HG02852 (cell line): ENCODE measurements at regions not wholly inside any gene's neighbourhood (a gene's known extent, or its start where the extent isn't known, plus 50 kb on each side); places are given as distances from the start of the nearest gene placed in this dataset.
"Not testable (repeated sequence)": the region's sequence is repeated elsewhere in the genome, so short reads cannot be mapped to it uniquely, and the experiment has no call there.

Experiments used
- ATAC-seq: cut with Tn5 transposase; IDR thresholded peaks from one replicate; pipeline ENCODE4 v1.9.1; 2021; ENCODE audit warnings: mild to moderate bottlenecking, moderate library complexity; ENCODE audit not compliant: unreplicated experiment

DNA sequence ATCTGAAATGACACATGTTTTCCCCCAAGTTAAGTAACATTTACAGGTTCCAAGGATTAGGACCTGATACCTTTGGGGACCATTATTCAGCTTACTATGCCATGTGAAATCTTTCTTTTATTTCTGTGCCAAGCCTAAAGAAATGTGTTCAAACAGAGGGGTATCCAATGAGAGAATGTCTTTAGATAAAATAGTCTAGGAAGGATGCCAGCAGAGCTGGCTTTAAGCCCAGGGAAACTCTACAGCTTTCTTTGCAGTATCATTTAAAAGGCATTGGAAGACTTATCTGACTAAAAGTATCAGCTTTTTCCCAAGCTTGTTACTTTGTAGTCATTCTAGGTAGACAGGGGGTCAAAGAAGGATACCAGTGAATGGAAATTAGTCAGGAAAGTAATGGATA lies 860.4 kb downstream of the PLA2G4A start:
- ATAC-seq = no peak

DNA sequence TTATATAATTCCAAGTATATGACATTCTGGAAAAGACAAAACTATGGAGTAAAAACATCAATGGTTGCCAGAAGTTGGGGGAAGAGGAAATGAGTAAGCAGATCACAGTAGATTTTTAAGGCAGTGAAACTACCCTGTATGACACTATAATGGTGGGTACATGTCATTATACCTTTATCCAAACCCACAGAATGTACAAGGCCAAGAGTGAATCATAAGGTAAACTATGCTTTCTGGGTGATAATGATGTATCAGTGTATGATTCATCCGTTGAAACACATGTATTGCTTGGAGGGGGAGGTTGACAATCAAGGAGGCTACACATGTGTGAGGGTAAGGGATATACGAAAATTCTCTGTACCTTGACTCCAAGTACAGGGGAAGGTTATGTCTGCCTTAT lies 862.7 kb downstream of the PLA2G4A start:
- ATAC-seq = no peak

DNA sequence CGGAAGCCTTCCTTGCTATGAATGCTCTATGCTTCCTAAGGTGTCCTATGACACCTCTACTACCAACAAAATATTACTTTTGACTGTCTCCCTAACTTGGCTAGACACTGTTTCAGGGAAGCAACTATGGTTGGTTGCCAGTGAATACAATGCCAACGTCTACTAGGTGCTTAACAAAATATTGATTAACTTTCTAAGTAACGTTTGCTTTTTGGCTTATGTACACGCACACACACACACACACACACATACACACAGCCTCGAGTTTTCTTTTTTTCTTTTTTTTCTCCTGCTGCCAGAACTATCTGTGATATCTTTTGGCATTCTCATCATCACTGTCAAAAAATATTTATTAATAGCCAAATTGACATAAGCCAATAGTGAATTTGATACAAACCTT lies 864.0 kb downstream of the PLA2G4A start:
- no peak for ATAC-seq

DNA sequence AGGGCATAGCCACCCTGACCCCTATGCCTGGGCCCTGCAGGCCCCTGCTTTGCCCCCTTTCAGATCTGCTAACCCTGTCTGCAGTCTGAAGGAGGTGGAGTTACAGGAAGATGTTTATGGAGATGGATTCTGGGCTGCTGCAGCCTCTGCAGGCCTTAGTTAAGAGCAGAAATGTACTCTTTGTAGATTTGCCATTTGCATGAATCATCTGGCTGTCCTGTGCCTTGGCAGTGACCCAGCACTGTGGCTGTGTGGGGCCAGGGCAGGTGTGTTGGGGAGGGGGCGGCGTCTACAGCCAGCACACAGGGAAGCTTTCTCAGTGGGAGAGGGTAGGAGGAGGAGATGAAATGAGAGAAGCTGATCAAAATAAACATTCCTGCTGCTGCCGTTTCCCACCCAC lies 867.3 kb downstream of the PLA2G4A start:
- no peak for ATAC-seq

DNA sequence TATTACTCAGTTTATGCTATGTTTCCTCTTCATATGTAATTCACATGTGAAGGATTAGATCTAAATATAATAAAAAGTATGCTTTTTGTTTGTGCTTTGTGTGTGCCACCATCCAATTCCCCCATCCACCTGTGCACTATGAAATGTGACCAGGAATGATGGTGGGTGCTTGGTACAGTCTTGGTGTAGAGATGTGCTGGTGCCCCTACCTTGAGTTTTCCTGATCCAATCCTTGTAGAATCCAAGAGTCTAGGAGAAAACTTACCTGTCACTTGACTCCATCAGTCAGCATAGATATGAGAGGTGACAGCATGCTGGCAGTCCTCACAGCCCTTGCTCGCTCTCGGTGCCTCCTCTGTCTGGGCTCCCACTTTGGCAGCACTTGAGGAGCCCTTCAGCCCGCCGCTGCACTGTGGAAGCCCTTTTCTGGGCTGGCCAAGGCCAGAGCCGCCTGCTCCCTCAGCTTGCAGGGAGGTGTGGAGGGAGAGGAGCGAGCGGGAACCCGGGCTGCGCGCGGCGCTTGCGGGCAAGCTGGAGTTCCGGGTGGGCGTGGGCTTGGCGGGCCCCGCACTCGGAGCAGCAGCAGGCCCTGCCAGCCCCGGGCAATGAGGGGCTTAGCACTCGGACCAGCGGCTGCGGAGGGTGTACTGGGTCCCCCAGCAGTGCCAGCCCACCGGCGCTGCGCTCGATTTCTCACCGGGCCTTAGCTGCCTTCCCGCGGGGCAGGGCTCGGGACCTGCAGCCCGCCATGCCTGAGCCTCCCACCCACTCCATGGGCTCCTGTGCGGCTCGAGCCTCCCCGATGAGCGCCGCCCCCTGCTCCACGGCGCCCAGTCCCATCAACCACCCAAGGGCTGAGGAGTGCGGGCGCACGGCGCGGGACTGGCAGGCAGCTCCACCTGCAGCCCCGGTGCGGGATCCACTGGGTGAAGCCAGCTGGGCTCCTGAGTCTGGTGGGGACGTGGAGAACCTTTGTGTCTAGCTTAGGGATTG lies 874.7 kb downstream of the PLA2G4A start:
- not testable (repeated sequence) for ATAC-seq

DNA sequence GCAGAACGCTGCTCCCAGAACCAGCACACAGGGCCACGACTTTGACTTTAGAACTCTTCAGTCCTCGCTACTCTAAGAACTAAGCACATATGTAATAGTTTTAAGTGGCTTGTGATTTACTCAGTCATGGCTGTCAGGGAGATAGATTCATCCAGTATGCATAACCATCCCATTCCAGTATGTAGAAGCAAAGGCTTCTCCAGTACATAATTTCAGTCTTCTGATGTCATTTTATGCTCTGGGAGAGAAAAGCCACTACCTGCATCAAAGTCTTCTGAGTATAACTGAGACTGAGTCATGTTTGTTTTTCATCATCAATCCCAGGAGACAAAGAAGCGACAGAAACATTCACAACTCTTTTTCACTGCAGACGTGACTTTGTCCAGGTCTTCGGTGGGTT lies 885.7 kb downstream of the PLA2G4A start:
- ATAC-seq = no peak

DNA sequence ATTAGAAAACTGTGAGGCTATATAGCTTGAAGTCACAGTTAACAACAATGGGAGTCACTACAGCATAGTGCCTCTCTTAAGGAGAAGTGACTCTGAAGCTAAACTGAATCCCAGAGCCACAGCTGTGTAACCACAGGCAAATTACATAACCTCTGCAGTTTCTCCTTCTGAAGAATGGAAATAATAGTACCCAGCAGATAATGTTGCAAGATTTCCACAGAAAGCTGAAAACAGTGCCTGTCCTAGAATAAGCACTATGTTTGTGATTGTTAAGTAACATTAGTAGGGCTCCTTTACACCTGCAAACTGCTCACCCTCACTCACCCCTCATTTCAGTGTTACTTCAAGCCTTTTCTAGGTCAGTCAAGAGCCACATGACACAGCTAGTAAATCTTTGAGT lies 886.7 kb downstream of the PLA2G4A start:
- ATAC-seq = no peak

DNA sequence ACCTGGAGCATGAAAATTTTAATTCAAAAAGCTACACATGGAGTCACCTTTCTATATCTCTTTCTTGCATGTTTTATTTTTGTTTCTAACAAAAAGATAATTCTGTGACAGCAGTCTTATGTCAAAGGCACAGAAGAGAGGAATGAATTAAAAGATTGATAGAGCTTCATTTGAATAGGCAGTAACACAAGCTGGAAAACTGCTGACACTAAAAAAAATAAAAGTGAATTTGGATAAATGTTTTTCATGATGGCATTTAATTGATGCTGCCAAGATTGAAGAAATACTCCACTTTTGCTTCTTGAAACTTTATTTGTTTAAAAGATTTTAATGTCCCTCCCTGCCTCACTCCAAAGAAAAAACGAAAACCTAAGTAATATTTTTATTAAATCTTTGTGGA lies 887.4 kb downstream of the PLA2G4A start:
- ATAC-seq = no peak

DNA sequence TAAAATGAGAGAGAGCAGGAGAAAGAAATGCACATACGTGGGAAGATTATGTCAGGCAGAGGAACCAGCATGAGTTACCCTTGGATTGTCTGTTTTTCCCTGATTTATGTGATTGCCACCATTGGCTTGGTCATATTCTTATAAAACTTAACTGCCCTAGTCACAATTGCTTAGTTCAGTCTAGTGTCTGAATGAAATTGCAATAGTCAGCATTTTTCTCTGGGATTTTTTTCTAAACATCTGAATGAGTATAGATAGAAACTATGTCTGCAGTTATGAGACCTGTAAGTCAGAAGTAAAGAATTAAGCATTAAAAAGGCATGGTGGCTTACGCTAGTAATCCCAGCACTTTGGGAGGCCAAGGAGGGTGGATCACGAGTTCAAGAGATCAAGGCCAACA lies 889.8 kb downstream of the PLA2G4A start:
- ATAC-seq = no peak

DNA sequence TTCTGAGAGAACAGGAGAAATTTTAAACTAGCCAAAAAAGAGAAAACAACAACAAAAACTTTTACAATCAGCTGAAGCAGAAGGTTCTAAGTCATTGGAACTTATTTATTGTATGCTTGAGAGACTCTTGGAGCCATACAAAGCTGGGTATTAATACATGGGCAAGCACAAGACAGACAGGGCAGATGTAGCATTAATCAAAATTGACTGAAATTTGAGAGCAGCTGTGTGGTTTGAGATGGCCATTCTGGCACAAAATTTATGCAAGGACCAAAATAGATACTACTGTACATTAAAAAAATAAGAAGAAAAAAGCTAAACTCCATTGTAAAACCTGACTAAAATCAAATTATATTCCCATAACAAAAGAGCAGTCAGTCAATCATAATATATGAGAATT lies 892.5 kb downstream of the PLA2G4A start:
- no peak for ATAC-seq

DNA sequence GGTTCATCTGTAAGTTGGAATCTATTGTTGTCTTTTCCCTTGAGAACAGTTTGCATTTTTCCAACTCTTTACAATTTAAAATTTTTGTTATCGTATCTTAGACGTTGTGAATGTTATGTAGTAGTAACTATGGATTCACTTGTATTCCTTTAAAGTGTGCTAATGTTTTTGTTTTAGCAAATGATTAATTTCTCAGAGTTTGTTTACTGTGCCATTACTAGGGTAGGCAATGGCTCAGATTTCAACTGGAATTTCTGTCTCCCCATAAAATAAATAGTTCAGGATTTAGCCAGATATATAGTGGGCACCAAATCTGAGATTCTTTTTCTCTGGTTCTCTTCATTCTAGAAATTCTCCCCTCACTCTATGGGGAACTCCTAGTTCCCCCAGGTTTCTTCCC lies 896.5 kb downstream of the PLA2G4A start:
- no peak for ATAC-seq

DNA sequence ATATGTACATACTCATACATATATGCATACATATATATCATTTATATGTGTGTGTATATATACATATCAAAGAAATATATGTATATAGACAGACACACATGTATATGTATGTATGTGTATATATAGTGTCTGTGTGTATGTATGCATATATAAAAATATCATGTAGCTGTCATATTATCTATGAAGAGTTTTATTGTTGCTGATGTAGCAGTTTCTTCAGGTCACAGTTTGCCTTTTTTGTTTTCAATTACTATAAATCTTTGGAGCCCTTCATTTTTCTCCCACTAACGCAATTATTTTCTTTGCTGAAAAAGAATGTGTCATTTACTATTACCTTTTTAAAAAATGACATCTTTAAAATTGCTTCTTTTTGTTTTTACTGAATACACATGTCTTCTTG lies 904.5 kb downstream of the PLA2G4A start:
- no peak for ATAC-seq

DNA sequence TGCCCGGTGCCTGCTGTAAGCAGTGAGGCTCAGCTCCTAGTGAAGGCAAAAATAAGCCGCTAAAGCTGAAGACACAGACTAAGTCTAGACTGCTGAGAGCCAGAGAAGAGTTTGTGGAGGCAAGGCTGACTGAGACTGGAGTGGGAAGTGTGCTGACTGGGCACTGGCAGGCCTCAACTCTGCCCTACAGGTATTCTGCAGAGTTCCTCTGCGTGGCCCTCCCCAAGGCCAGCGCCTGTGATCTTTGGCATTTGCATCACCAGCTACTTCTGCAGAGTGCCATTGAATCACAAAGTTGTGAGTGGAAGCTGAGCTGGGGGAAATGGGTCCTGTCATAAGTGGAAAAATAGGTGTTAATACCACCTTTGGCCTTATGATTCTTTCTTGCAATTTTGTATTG lies 905.7 kb downstream of the PLA2G4A start:
- no peak for ATAC-seq

DNA sequence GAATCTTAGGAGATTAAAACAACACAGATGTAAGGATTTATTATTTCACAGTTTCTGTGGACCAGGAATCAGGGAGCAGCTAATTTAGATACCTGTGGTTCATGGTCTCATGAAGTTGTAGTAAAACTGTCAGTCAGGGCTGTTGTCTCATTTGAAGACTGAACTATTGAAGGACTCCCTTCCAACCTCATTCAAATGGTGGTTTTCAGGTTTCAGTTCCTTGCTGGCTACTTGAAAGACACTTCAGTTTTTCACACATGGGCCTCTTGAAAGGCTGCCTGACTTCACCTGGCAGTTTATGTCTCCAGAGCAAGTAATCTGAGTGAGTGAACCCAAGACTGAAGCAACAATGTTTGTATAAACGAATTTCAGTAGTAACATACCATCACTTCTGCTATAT lies 915.9 kb downstream of the PLA2G4A start:
- ATAC-seq = peak; percentile 99

DNA sequence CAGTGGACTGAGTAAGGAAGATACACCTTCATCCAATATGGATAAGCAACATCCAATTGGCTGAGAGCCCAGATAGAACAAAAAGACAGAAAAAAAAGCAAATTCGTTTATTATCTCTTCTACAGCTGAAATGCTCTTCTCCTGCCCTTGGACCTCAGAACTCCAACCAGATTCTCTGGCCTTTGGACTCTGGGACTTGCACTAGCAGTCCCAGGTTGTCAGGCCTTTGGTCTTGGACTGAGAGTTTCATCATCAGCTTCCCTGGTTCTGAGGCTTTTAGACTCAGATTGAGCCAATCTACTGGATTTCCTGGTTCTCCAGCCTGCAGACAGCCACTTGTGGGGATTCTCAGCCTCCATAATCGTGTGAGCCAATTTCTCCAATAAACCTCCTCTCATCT lies 926.8 kb downstream of the PLA2G4A start:
- ATAC-seq = no peak

DNA sequence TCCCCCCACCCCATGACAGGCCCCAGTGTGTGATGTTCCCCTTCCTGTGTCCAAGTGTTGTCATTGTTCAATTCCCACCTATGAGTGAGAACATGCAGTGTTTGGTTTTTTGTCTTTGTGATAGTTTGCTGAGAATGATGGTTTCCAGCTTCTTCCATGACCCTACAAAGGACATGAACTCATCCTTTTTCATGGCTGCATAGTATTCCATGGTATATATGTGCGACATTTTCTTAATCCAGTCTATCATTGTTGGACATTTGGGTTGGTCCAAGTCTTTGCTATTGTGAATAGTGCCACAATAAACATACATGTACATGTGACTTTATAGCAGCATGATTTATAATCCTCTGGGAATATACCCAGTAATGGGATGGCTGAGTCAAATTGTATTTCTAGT lies 927.9 kb downstream of the PLA2G4A start:
- ATAC-seq = not testable (repeated sequence)

DNA sequence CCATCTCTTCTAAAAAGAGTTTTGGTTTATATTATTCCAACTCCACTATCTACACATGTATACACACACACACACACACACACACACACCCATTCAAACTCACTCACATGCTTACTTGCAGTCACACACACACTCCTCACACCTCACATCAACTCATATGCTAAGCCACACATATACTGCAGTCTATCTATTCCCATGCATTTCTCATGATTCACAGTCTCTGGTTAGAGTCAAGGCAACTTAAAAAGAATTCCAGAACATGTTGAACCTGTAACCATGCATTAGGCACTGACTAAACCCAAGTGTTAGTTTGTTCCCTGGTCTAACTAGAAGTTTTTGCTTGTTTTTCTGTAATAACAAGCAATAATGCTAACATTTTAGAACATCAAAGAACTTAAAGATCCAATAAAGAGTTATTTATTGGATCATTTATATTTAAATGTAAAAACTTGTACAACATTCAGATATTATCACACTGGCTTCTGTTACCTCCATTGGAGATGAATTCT lies 931.1 kb downstream of the PLA2G4A start:
- no peak for ATAC-seq

DNA sequence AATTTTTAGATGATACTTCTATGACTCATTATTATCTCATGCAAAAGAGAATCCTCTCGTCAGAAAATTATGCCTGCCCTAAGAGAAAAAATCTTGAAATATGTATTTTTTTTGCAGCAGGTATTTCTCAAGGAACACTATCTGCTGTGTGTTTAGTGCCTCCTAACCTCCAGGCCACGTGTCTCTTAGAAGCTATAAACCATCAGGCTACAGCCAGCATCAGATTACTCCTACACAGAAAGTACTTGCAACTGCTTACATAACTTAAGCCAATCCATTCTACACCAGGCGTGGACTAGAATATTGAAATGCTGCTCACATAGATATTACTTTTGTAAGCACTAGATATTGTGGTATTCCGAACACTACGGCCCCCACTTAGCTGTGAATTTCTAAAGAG lies 933.4 kb downstream of the PLA2G4A start:
- no peak for ATAC-seq

DNA sequence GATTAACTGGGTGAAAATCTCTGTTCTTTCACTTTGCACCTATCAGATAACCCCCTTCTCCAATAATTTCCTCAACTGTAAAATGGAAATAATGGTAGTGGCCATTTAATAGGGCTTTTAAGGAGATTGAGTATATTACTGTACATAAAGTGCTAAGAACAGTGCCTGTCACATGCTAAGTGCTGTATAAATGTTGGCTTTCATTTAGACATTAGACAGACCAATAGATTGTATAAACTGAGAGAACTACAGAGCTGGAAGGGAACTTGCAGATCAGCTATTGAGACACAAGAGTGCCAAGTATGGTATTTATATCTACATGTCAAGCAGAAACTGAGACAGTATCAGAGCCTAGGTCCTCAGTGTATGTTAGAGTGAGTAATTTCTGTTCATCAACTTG lies 934.7 kb downstream of the PLA2G4A start:
- no peak for ATAC-seq

DNA sequence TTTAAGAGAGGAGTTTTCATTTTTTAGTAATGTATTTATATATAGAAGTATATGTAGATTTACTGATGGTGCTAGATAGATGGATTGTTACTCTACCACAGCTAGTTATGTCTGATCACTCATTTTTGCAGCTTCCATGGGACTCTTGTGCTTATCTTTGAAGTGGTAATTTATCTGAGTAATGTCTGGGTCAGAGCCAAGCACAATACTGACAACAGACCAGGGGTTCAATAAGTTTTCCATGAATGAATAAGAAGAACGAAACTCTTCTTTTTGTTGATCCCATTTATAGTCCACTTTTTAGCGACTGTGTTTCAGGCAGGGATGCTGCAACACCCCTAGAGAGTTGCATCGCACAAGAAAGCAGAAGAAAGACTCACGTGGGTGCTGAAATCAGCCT lies 935.2 kb downstream of the PLA2G4A start:
- no peak for ATAC-seq

DNA sequence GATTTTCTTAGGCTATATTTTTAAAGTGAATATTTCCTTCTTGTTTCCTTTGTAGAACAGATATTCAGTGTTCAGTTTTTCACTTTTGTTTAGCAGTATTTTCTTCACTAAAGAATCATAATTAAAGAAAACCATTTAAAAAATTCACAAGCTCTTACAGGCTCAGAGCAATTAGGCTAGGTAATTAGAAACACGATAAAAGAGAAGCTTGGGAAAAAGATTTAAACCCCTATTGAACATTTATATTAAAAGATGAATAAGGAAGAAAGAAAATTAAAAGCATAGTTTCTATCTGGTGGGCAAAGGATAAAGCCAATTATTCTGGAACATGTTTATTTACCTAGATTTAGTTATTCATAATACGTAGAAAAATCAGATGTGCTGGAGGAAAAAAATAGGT lies 942.6 kb downstream of the PLA2G4A start:
- no peak for ATAC-seq

DNA sequence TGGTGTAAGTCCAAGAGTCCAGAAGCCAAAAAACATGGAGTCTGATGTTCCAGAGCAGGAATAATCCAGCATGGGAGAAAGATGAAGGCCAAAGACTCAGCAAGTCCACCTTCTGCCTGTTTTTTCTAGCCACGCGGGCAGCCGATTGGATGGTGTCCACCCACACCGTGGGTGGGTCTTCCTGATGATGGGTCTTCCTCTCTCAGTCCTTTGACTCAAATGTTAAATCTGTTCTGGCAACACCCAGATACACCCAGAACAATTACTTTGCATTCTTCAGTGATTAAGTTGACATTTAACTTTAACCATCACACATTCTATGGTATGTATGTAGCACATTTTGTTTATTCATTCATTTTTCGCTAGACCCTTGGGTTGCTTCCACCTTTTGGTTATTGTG lies 944.4 kb downstream of the PLA2G4A start:
- ATAC-seq = no peak

DNA sequence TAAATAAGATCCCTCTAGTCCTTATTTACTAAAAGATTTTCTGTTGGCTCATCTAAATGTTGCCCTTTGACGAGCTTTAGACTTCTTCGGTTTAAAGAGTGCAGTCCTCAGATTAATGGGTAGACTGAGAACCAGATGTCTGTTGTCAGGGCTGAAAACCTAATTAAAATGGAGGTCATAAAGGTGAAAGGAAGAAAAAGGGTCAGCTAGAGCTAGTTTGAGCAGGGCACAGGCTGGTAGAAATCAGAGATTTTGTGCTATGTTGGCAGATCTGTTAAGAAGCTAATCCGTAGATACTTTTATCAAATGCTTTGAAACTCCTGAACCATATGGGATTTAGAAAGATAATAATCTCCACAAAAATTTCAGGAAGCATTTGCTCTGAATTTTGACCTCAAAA lies 959.0 kb downstream of the PLA2G4A start:
- ATAC-seq = no peak
